H1 (cell line): ENCODE measurements at regions not wholly inside any gene's neighbourhood (a gene's known extent, or its start where the extent isn't known, plus 50 kb on each side); places are given as distances from the start of the nearest gene placed in this dataset.

Source experiments
- EZH2 ChIP-seq: fragments of 200-600 bp; sonication (generic); IDR thresholded peaks from 2 replicates; pipeline ENCODE4 v1.7.1; 2012; ENCODE audit warnings: low read depth, mild to moderate bottlenecking, moderate library complexity, low read length, inconsistent platforms; ENCODE audit not compliant: severe bottlenecking
- POLR2A ChIP-seq, 2 experiments: IDR thresholded peaks; 1 replicate in 1 of 2; 2 replicates in 1 of 2; pipeline ENCODE4 v1.6.1; 2011; ENCODE audit warnings: low read depth in 2 of 2, low read length in 2 of 2, mild to moderate bottlenecking in 2 of 2; ENCODE audit errors: control extremely low read depth in 1 of 2
- ZNF274 ChIP-seq: IDR thresholded peaks from 2 replicates; pipeline ENCODE4 v1.7.0; 2012; ENCODE audit warnings: low read length, borderline replicate concordance; ENCODE audit errors: extremely low read depth

GRCh38 chr4:103329642-103330041, 131.5 kb upstream of the CENPE start:
- TF ChIP-seq POLR2A (IDR thresholded peaks at IDR 0.05; ENCODE audit: control extremely low read depth in 1 of 2, low read depth in 2 of 2, low read length in 2 of 2) (no peak), EZH2 (no peak), ZNF274 (no peak)
